Activated naive CD8-positive, alpha-beta T cell treated with anti-CD3 and anti-CD28 coated beads, Interleukin-2, amount 50 U/mL, for 24 hours (primary cell): ENCODE measurements at regions not wholly inside any gene's neighbourhood (a gene's known extent, or its start where the extent isn't known, plus 50 kb on each side); places are given as distances from the start of the nearest gene placed in this dataset.

Experiments used
- ATAC-seq: fragments of 150-1000 bp; cut with Tn5 transposase; one replicate; pipeline ENCODE4 v1.10.0; 2021
- DNase-seq: peaks from one replicate; pipeline ENCODE4 v3.0.0; 2021
- H3K27ac Mint-ChIP-seq: one replicate; pipeline ENCODE4 v1.8.0; 2021; ENCODE audit warnings: mild to moderate bottlenecking, mixed read lengths
- H3K27me3 Mint-ChIP-seq: one replicate; pipeline ENCODE4 v1.8.0; 2021; ENCODE audit warnings: mixed read lengths
- H3K36me3 Mint-ChIP-seq: one replicate; pipeline ENCODE4 v1.8.0; 2021; ENCODE audit warnings: low read depth, mixed read lengths
- H3K4me1 Mint-ChIP-seq: one replicate; pipeline ENCODE4 v1.8.0; 2021; ENCODE audit warnings: mixed read lengths
- H3K4me3 Mint-ChIP-seq: one replicate; pipeline ENCODE4 v1.8.0; 2021; ENCODE audit warnings: mild to moderate bottlenecking, moderate library complexity, mixed read lengths
- H3K9me3 Mint-ChIP-seq: one replicate; pipeline ENCODE4 v1.8.0; 2021; ENCODE audit warnings: mixed read lengths

GRCh38 chr9:104028827-104029226 is 65.3 kb upstream of the SMC2 start:
- ATAC-seq (peak; percentile 89), DNase-seq (no peak)
- no peaks in the 10 kb centered on the region for H3K36me3 Mint-ChIP-seq
- no peak overlapping the region for H3K4me3 Mint-ChIP-seq
- peaks cover 2% of the 10 kb centered on the region for H3K27me3 Mint-ChIP-seq
- H3K4me1 Mint-ChIP-seq = peaks cover 17% of the 10 kb centered on the region
- no peak overlapping the region for H3K27ac Mint-ChIP-seq
- no peaks in the 10 kb centered on the region for H3K9me3 Mint-ChIP-seq
